ENCODE measurements at regions not wholly inside any gene's neighbourhood (a gene's known extent, or its start where the extent isn't known, plus 50 kb on each side); places are given as distances from the start of the nearest gene placed in this dataset.
A peak's percentile ranks its signal among the peaks of the same experiment; 100 is the strongest.
"Not testable (repeated sequence)": the region's sequence is repeated elsewhere in the genome, so short reads cannot be mapped to it uniquely, and the experiment has no call there.

- TF ChIP-seq CTCF (conservative IDR thresholded peaks at IDR 0.05; ENCODE audit: low read length) = peak; percentile 43; the same call in 1 of the 2 replicates
- TF ChIP-seq EZH2phosphoT487 (IDR thresholded peaks at IDR 0.05; ENCODE audit: borderline replicate concordance, low read depth, low read length) = no peak
- Histone ChIP-seq H4K20me1 (ENCODE audit: insufficient read depth, low read length) (no peaks in the 10 kb centered on the region), H3K9me3 (ENCODE audit: low read length) (peaks cover 4% of the 10 kb centered on the region; the same call in 1 of the 2 replicates), H3K36me3 (ENCODE audit: insufficient read depth, low read length) (no peaks in the 10 kb centered on the region; the same call in 1 of the 2 replicates), H3K4me2 (ENCODE audit: low read length) (no peak overlapping the region), H3K4me1 (ENCODE audit: insufficient read depth, low read length, poor library complexity, severe bottlenecking) (peaks cover 11% of the 10 kb centered on the region), H3K27ac (ENCODE audit: low read depth, low read length, poor library complexity, severe bottlenecking) (no peak overlapping the region), H2AFZ (ENCODE audit: low read length) (peak overlapping the region; percentile 15; the same call in 1 of the 2 replicates), H3K79me2 (ENCODE audit: insufficient read depth, low read depth, low read length) (no peaks in the 10 kb centered on the region), H3K4me3 (ENCODE audit: low read depth, low read length, poor library complexity, severe bottlenecking) (no peak overlapping the region), H3K9me2 (ENCODE audit: insufficient read depth, low read length) (no peaks in the 10 kb centered on the region)
- ChIA-PET CTCF (ENCODE audit: unreplicated experiment) (no interaction called here), POLR2A (interaction anchor here (0.9 to 1.7 kb wide), 3 partner anchors 9 to 449 kb away, joined by 3 to 4 read pairs (median 4); no protein-coding TSS in a partner anchor)
- no TSS peak for BruUV-seq (replicated peaks)
- intact Hi-C loops (cut with micrococcal nuclease; ENCODE audit: unreplicated experiment) = no loop called here
- DNase-seq (ENCODE audit: low spot score) = peak; percentile 18
Measured at GRCh38 chr6:119727504-119728219, 378.1 kb upstream of the MAN1A1 start.

GRCh38 chr6:119726912-119727311, 377.4 kb upstream of the MAN1A1 start:
- H4K20me1 ChIP-seq (ENCODE audit: insufficient read depth, low read length); H3K4me3 ChIP-seq (ENCODE audit: low read depth, low read length, poor library complexity, severe bottlenecking); H3K9me2 ChIP-seq (ENCODE audit: insufficient read depth, low read length); H3K4me2 ChIP-seq (ENCODE audit: low read length); BruUV-seq (replicated peaks); H3K36me3 ChIP-seq (ENCODE audit: insufficient read depth, low read length); H3K27ac ChIP-seq (ENCODE audit: low read depth, low read length, poor library complexity, severe bottlenecking); H3K9me3 ChIP-seq (ENCODE audit: low read length); H3K79me2 ChIP-seq (ENCODE audit: insufficient read depth, low read depth, low read length); intact Hi-C loops (cut with micrococcal nuclease; ENCODE audit: unreplicated experiment); CTCF ChIA-PET (ENCODE audit: unreplicated experiment); DNase-seq (ENCODE audit: low spot score); H2AFZ ChIP-seq (ENCODE audit: low read length): not testable (repeated sequence)
- peaks cover 11% of the 10 kb centered on the region for H3K4me1 ChIP-seq (ENCODE audit: insufficient read depth, low read length, poor library complexity, severe bottlenecking)
- POLR2A ChIA-PET = interaction anchor here (0.6 to 1.0 kb wide), 2 partner anchors 9 to 12 kb away, joined by 3 read pairs; no protein-coding TSS in a partner anchor

- Histone ChIP-seq H3K27ac (ENCODE audit: low read depth, low read length, poor library complexity, severe bottlenecking) (no peak overlapping the region), H3K4me2 (ENCODE audit: low read length) (no peak overlapping the region), H3K79me2 (ENCODE audit: insufficient read depth, low read depth, low read length) (no peaks in the 10 kb centered on the region), H3K4me1 (ENCODE audit: insufficient read depth, low read length, poor library complexity, severe bottlenecking) (peaks cover 11% of the 10 kb centered on the region), H3K9me3 (ENCODE audit: low read length) (peaks cover 4% of the 10 kb centered on the region; the same call in 1 of the 2 replicates), H3K4me3 (ENCODE audit: low read depth, low read length, poor library complexity, severe bottlenecking) (no peak overlapping the region), H2AFZ (ENCODE audit: low read length) (peak overlapping the region; percentile 16; the same call in 1 of the 2 replicates), H4K20me1 (ENCODE audit: insufficient read depth, low read length) (no peaks in the 10 kb centered on the region), H3K36me3 (ENCODE audit: insufficient read depth, low read length) (no peaks in the 10 kb centered on the region), H3K9me2 (ENCODE audit: insufficient read depth, low read length) (no peaks in the 10 kb centered on the region)
- DNase-seq (ENCODE audit: low spot score) = no peak
- intact Hi-C loops (cut with micrococcal nuclease; ENCODE audit: unreplicated experiment) = no loop called here
- TF ChIP-seq EZH2phosphoT487 (IDR thresholded peaks at IDR 0.05; ENCODE audit: borderline replicate concordance, low read depth, low read length) (no peak), CTCF (conservative IDR thresholded peaks at IDR 0.05; ENCODE audit: low read length) (no peak)
- CTCF ChIA-PET (ENCODE audit: unreplicated experiment) = no interaction called here
- POLR2A ChIA-PET = no interaction called here
- no TSS peak for BruUV-seq (replicated peaks)
Measured at GRCh38 chr6:119726086-119726485, 376.5 kb upstream of the MAN1A1 start.
